HG03045 (cell line): ENCODE measurements at regions not wholly inside any gene's neighbourhood (a gene's known extent, or its start where the extent isn't known, plus 50 kb on each side); places are given as distances from the start of the nearest gene placed in this dataset.
"Not testable (repeated sequence)": the region's sequence is repeated elsewhere in the genome, so short reads cannot be mapped to it uniquely, and the experiment has no call there.

Experiments used
- ATAC-seq: cut with Tn5 transposase; IDR thresholded peaks from one replicate; pipeline ENCODE4 v1.9.1; 2021; ENCODE audit warnings: mild to moderate bottlenecking, moderate library complexity; ENCODE audit not compliant: unreplicated experiment

DNA sequence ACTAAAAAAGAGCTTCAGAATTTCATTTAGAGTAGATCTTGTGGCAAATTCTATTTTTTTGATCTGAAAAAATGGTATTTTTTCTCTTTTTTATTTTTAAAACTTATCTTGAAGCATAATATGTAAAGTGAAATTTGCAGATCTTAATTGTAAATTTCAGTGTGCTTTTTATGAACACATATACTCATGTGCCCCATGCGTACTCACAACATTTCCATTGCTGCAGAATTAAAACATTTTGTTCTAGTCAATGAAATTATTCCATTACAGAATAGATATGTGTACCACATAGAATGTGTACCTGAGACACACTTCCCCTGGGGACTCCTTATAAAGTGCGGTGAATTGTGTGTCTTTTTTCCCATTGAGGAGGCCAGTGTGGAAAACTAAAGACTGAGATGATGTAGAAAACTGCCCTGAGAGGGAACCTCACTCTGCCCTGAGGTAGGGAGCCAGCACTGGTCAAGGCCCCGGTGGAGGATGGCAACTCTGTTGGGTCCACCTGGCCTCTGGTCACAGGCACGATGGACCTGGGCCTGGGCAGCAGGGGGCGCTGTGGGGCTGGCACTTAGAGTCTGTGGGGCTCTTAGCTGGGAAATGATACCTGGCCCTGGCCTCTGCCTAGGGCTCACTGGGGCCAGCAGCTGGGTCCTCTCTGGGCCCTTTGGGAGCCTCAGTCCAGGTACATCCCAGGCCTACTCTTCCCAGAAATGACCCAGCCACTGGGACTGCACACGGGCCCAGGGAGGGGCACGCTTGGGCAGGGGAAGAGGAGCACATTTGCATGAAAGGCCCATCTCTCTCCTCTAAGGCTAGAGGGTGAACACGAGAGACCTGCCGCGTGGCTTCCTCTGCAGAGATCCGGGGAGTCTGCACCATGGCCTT, 77.9 kb upstream of the TOP3B start:
- ATAC-seq, result no peak

DNA sequence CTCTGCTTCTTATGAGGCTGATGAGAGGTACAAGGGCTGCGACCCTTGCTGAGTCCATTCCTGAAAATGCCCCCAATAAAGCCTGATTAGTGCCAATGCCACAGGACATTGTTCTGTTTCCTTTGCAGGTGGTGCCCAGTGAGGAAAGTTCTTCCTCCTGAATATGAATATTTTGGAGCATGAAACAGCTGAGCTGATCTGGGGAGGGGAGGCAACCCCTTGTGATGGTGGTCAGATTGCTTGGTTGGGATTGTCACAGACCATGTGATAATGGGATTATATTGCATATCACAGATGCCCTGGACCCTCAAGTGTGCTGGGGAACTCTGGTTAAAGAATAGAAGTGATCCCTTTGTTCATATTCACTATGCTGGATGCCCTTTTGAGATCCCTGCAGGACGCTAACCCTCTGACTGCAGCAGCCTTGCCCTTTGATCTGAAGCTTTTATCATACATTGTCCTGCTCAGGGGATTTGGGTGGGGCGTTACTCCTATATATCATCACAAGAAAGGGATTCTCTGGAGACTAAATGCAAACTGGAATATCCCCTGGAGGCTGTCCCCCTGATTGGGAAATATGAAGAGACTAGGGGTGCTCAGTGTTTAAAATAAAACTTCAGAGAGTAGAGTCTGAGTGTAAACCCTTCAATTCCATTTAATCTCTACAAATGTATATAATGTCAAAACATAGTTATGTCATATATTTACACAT, 76.9 kb upstream of the TOP3B start:
- ATAC-seq, result no peak

DNA sequence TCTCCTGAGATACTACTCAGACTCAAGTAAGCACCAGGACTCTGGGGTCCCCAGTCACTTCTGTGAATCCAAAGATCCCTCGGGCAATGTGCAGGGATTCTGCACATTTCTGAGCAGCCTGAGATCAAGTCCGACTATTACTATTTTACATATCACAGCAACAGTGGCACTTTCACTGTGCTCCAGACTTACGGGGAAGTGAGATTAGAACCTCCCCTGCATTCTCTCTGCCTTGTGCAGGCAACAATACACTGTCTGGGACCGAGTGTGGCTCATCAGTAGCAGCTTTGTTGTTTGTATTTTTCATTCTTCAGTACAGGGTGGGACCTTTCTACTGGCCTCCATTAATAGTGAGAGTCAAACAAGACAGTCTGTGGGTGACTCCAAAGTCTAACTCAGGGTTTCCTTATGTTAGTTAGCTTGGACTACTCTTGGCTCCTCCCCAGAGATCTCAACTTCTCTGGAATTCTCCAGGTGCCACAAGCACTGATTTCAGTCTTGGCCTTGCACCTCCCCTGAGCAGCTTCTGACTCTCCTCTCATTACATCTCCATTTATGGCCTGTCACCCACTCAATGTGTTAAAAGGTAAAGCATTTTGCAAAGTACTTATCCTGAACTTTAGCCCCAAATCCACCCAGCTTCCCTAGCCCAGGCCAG, 76.2 kb upstream of the TOP3B start:
- ATAC-seq, result no peak

DNA sequence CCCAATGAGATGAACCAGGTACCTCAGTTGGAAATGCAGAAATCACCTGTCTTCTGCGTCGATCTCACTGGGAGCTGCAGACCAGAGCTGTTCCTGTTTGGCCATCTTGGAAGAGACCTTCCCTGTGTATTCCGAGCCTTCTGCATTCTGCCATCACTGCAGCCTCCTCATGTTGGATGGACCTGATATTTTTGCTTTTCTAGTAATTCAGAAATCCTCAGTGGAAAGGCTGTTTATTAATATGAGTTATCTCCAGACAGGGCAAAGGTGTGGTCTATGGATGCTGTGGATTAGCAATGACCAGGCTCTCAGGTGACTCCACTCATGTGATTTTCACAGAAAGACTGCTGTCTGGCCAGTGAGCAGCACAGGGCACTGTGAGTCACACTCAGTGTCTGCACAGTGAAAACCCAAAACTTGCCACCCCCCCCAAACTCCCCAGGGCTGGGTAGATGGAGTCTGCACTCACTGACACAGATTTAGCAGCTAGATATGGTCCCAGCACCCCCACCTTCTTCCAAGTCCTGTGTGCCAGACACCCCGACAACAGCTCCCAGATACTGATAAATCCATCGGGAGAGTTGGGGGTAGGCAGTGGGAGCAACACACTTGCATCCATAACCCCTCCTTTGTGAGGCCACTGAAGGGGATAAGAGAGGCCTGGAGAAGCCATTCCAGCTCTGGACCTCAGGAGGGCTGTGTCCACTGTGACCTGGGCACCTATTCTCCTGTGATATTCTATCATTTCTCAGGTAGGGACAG, 75.2 kb upstream of the TOP3B start:
- ATAC-seq, result no peak

DNA sequence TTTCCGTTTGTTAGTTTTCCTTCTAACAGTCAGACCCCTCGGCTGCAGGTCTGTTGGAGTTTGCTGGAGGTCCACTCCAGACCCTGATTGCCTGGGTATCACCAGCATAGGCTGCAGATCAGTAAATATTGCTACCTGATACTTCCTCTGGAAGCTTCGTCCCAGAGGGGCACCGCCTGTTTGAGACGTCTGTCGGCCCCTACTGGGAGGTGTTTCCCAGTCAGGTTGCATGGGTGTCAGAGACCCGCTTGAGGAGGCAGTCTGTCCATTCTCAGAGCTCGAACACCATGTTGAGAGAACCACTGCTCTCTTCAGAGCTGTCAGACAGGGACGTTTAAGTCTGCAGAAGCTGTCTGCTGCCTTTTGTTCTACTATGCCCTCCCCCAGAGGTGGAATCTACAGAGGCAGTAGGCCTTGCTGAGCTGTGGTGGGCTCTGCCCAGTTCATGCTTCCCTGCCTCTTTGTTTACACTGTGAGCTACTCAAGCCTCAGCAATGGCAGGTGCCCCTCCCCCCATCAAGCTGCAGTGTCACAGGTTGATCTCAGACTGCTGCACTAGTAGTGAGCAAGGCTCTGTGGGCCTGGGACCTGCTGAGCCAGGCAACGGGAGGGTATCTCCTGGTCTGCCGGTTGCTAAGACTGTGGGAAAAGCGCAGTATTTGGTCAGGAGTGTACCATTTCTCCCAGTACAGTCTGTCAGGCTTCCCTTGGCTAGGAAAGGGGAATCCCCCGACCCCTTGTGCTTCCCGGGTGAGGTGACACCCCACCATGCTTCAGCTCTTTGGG, 74.4 kb upstream of the TOP3B start:
- ATAC-seq, result not testable (repeated sequence)

DNA sequence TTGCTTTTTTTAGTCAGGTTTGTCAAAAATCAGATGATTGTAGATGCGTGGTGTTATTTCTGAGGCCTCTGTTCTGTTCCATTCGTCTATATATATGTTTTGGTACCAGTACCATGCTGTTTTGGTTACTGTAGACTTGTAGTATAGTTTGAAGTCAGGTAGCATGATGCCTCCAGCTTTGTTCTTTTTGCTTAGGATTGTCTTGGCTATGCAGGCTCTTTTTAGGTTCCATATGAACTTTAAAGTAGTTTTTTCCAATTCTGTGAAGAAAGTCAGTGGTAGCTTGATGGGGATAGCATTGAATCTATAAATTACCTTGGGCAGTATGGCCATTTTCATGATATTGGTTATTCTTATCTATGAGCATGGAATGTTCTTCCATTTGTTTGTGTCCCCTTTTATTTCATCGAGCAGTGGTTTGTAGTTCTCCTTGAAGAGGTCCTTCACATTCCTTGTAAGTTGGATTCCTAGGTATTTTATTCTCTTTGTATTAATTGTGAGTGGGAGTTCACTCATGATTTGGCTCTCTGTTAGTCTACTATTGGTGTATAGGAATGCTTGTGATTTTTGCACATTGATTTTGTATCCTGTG, 70.1 kb upstream of the TOP3B start:
- ATAC-seq, result not testable (repeated sequence)

DNA sequence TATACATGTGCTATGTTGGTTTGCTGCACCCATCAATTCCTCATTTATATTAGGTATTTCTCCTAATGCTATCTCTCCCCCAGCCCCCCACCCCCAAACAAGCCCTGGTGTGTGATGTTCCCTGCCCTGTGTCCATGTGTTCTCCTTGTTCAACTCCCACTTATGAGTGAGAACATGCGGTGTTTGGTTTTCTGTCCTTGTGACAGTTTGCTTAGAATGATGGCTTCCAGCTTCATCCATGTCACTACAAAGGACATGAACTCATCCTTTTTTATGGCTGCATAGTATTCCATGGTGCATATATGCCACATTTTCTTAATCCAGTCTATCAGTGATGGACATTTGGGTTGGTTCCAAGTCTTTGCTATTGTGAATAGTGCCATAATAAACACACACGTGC, 68.4 kb upstream of the TOP3B start:
- not testable (repeated sequence) for ATAC-seq

DNA sequence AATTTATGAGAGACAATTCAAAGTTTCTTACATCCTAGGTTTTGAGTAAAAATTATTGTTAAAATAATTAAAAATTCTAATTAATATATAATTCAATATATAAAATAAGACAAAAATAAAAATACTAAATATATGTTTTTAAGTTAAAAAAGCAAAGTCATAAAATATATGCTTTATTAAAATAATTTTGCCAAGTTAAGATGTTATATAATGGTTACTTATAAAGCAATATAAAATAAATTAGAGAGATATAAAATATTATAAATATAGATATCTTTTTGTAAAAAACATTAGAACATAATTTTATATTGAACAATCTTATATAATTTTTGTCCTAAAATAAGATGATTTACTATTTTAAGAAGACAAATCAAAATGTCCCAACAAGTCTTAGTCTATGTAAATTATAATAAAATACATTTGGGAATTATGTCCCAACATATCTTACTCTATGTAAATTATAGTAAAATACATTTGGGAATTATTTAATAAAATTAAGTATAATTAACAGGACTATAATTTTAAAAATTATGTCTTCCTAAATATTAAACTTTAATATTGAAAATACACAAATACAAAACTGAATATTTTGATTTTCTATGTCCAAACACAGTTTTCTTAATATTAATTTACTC, 67.7 kb upstream of the TOP3B start:
- ATAC-seq, result no peak

DNA sequence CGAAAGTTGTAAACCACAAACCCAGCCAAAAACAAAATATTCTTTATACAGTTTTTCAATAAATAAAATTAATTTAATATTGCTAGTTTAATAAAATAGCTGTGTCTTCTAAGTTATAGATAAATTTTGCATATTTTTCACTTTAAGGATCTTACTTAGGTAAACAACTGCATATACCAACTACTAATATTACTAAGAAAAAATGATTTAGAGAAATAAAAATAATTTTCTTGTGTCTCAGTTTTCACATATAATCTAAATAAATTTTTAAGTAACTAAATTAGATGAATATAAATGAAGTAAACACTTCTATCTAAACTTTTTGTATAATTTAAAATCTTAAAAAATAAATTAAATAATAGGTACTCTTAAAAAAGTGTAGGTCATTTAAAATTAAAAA, 67.1 kb upstream of the TOP3B start:
- no peak for ATAC-seq

DNA sequence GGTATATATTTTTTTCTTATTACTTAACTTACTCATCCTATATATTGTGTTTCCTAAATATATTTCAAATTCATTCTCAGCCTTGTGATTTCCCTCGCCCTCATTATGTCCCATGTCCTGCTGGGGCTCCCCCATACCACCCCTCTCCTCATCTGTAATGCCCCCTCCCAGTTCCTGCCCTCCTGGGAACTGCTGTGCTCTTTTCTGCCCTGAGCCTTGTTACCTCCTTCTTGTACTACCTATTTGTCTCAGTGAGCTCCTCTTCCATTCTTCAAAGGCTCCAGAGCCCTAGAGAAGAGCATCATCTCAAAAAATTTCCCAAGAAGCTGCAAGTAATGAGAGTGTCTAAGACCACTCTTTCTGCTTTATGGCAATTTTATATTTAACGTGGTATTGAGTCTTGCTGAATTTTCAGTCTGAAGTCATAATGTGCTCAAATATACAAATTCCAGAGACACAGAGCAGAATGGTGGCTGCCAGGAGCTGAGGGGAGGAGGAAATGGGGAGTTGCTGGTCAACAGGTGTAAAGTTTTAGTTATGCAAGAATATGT, 66.5 kb upstream of the TOP3B start:
- no peak for ATAC-seq

DNA sequence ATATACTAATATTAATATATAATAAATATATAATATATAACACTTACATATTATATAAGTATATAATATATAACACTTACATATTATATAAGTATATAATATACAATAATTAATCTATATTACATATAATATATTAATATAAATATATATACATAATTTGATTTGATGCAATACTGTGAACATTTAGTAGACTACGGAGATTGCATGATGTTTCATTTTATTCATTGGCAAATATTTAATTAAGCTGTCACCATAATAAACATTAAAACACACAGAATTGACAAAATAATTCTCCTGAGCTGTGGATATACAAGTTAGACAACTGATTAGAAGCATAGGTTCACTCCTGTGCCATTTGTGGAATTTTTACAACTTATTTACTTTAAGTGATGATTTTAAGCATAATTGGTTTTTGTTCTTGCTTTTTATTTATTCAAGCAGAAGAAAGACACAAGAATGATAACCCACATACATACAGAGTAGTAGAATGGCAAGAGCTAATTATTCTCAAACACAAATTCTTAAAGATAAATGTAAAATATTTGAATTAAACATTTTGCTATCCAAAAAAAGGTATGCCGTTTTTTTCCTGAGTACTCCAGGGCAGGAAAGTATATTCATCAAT, 65.8 kb upstream of the TOP3B start:
- ATAC-seq, result no peak

DNA sequence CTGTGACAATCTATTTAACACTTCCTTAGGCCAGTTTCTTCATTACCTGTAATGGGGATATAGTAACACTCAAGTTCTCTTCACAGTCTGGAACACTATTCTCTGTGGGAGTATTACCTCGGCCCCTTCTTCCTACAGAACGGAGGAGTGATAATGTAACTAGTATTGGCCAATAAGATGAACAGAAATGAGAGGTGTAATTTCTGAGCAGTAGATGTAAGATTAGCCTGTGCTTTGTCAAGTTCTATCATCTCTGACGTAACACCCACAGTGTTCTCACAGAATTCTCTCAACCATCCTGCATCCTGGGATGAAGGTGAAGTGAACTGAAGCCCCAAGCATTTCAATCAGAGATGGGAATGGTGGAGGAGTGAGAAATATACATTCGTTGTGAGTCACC, 65.2 kb upstream of the TOP3B start:
- no peak for ATAC-seq

DNA sequence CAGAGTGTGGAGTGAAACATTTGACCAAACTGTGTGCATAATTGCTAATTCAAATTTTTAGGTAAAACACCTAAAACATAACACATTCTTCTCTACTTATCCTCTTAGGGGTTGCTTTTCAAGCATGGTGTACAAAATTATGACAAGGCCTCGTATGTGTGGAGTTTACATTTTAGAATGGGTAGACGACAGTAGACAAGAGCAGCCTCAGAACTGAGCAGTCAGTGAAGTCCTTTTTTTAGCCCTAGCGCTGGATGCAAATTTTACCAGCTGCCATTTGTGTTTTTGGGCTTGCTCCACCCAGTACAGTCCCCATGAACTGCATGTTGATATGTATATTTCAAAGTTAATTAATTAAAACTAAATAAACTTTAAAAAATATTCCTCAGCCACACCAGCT, 64.7 kb upstream of the TOP3B start:
- ATAC-seq, result no peak

DNA sequence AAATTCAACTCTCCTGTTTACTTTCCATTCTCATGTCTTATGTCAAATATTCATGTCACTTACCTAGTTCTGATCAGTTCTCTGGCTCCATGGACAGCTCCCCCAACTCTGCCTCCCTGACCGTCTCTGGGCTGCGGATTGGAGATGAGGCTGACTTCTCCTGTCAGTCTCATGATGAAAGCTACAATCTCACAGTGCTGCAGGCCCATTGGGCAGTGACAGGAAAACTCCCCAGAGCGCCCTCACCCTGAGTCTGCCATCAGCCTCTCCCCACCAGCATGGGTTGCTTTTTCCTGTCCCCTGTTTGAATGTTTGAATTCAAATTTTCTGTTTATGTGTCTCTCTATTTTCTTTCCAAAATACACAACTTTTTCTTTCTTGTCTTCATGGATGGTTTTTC, 63.8 kb upstream of the TOP3B start:
- no peak for ATAC-seq

DNA sequence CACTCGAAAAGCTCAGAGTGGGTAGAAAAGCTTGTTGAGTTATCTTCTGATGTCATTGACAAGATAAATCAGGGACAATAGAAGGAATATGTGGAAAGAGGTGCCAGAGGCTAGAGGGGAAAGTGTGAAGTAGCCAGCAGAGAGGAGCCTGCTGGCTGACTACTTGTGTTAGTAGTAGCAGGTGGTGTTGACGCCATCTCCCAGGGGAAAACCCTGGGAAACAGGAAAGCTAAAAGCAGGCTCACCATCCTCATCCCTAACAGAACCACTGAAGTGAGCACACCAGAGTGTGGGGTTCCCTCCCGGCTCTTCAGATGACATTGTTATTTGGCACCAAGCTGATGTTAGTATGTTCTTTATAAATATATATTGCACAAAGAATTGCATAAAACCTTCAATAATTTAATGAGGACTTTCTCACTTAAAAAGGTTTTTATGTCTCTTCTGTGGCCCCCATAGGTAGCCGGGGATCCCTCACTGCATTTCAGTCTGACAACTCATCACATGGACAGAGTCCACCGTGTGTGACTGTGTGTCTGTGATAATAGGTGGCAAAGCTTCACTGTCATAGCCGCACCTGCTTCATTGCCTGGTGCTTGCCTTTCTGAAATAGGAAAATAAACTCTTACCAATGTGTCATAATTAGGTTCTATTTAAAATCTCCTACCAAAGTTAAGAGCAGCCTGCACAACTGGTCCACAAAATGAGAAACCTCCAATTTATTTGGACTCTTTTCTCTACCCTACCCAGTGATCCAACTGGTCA, 63.2 kb upstream of the TOP3B start:
- no peak for ATAC-seq

DNA sequence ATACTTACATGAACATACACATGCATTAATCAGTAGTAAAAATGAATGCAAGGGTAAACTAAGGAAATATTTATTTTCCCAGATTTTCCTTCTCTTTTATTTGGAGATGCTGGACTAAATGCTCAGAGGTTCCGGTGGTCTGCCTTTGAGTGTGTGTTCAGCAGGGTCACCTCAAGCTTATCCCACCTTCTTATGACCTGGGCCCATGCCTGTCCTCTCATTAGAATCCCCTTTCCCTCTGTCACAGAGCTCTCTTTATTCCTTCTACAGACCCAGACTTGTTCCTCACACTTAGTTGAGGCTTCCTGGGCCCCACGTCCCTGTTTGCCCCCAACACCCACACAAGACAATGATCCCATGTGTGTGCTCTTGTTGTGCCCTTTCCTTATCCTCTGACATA, 61.6 kb upstream of the TOP3B start:
- no peak for ATAC-seq

DNA sequence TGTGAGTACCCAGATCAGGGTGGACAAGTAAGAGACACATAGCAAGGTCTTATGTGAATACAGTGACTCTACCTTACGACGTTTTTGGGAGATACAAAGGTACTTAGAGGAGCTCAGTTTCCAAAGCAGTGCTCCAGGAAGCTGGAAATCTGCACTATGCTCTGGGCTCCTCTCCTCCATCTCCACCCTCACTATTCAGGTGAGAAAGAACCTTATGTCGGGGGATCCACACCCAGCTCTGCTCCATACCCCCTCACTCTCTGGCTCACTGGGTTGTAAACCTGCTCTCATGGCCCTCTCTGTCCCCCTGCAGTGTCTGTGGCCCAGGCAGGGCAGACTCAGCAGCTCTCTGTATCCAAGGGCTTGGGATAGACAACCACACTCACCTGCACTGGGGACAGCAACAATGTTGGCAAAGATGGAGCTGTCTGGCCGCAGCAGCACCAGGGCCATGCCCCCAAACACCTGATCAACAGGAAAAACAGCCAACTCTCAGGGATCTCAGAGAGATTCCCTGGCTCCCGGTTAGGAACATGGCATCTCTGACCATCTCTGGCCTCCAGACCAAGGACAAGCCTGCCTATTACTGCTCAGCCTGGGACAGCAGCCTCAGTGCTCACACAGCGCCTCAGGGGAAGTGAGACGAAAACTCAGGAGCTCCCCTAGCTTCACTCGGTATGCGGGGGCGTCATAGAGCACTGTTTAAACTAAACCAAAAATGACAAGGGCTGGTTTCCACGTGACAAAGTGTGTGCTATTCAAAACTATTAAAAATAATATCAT, 60.9 kb upstream of the TOP3B start:
- no peak for ATAC-seq
